GM12878 (cell line): ENCODE measurements at regions not wholly inside any gene's neighbourhood (a gene's known extent, or its start where the extent isn't known, plus 50 kb on each side); places are given as distances from the start of the nearest gene placed in this dataset.

Experiments
- ATAC-seq: fragments of 200-7000 bp; cut with Tn5 transposase; 3 replicates; pipeline ENCODE4 v1.9.1; 2020; ENCODE audit warnings: mild to moderate bottlenecking, moderate library complexity
- BruUV-seq: library from RNA; stranded (reverse); fragments of 400-500 nt; replicated peaks from 2 replicates; lab custom pipeline; 2021; lab: Mats Ljungman, UMichigan
- CTCF ChIA-PET: fragments of 300-600 bp; sonication (Branson Sonifier 250); formaldehyde crosslinking; extraction: SDS; loops from one replicate; lab custom pipeline; 2021; ENCODE audit warnings: inconsistent platforms; lab: Yijun Ruan, JAX
- POLR2A ChIA-PET: fragments of 350-600 bp; formaldehyde crosslinking; extraction: SDS; loops from one replicate; lab custom pipeline; 2021; ENCODE audit warnings: inconsistent platforms; lab: Charles Lee
- RAD21 ChIA-PET: fragments of 300-600 bp; sonication (Branson Sonifier 250); formaldehyde crosslinking; loops from one replicate; lab custom pipeline; 2023; ENCODE audit warnings: antibody characterized with exemption; ENCODE audit not compliant: unreplicated experiment; lab: Charles Lee
- SMC1A ChIA-PET: fragments of 300-600 bp; sonication (Branson Sonifier 250); formaldehyde crosslinking; loops from one replicate; lab custom pipeline; 2023; ENCODE audit not compliant: unreplicated experiment, uncharacterized antibody; lab: Charles Lee
- DNase-seq: peaks from one replicate; pipeline ENCODE4 v3.0.0-alpha.2; 2011; ENCODE audit warnings: low read depth, low spot score
- FAIRE-seq: peaks from 3 replicates; lab custom pipeline; 2011; peaks lifted over from hg19 to GRCh38; lab: Jason Lieb, UNC
- H2AFZ ChIP-seq: 2 replicates; pipeline ENCODE4 v1.6.0; 2011; ENCODE audit warnings: low read depth, low read length, control low read depth; ENCODE audit not compliant: control insufficient read depth
- H3K27ac ChIP-seq: 2 replicates; pipeline ENCODE4 v1.5.1; 2011; ENCODE audit warnings: control low read depth; ENCODE audit not compliant: control insufficient read depth, insufficient read depth
- H3K27me3 ChIP-seq, 2 experiments: replicated peaks in 1 of 2; 2 replicates each; pipeline versions ENCODE4 v1.6.0 to v1.6.1; 2011; ENCODE audit warnings: low read length in 1 of 2; ENCODE audit not compliant: control insufficient read depth in 2 of 2, insufficient read depth in 2 of 2
- H3K36me3 ChIP-seq, 2 experiments: 2 replicates each; pipeline ENCODE4 v1.5.1; 2011; ENCODE audit warnings: low read length in 1 of 2; ENCODE audit not compliant: control insufficient read depth in 2 of 2, insufficient read depth in 2 of 2
- H3K4me1 ChIP-seq: 2 replicates; pipeline ENCODE4 v1.6.1; 2011; ENCODE audit warnings: mild to moderate bottlenecking, low read length, moderate library complexity, mixed read lengths; ENCODE audit not compliant: control insufficient read depth, insufficient read depth
- H3K4me2 ChIP-seq: 2 replicates; pipeline ENCODE4 v1.6.0; 2011; ENCODE audit warnings: control low read depth; ENCODE audit not compliant: control insufficient read depth, insufficient read depth
- H3K4me3 ChIP-seq: fragments of 200-600 bp; sonication (generic); 2 replicates; pipeline ENCODE4 v1.5.1; 2016
- H3K79me2 ChIP-seq: 2 replicates; pipeline ENCODE4 v1.6.0; 2011; ENCODE audit warnings: low read length; ENCODE audit not compliant: control insufficient read depth, insufficient read depth
- H3K9ac ChIP-seq: 2 replicates; pipeline ENCODE4 v1.8.0; 2011; ENCODE audit warnings: low read length, control low read depth, mixed read lengths; ENCODE audit not compliant: control insufficient read depth, insufficient read depth
- H3K9me3 ChIP-seq: replicated peaks from 3 replicates; pipeline ENCODE4 v1.5.1; 2011; ENCODE audit warnings: mild to moderate bottlenecking, low read length; ENCODE audit not compliant: control insufficient read depth, insufficient read depth
- H4K20me1 ChIP-seq: 2 replicates; pipeline ENCODE4 v1.6.0; 2011; ENCODE audit not compliant: control insufficient read depth, insufficient read depth
- CREM ChIP-seq: IDR thresholded peaks from 2 replicates; pipeline ENCODE4 v1.6.1; 2014; ENCODE audit warnings: antibody characterized with exemption, low read depth
- ELK1 ChIP-seq: IDR thresholded peaks from 2 replicates; pipeline ENCODE4 v1.6.1; 2012; ENCODE audit warnings: low read depth, low read length, improper control_type of control experiment
- EP300 ChIP-seq, 2 experiments: fragments of 150-350 bp in 1 of 2; IDR thresholded peaks; 2 replicates each; pipeline ENCODE4 v1.6.1; 2011 to 2012; ENCODE audit warnings: low read depth in 2 of 2, low read length in 2 of 2, borderline replicate concordance in 1 of 2, improper control_type of control experiment in 1 of 2, inconsistent platforms in 1 of 2; ENCODE audit not compliant: control insufficient read depth in 1 of 2
- EZH2 ChIP-seq: IDR thresholded peaks from 2 replicates; pipeline ENCODE4 v1.6.1; 2012; ENCODE audit warnings: low read depth, mild to moderate bottlenecking, control low read depth, inconsistent platforms, low read length, borderline replicate concordance; ENCODE audit not compliant: control insufficient read depth
- IKZF1 ChIP-seq: fragments of 450-650 bp; conservative IDR thresholded peaks from 2 replicates; pipeline ENCODE4 v1.6.1; 2017; ENCODE audit warnings: antibody characterized with exemption, mild to moderate bottlenecking
- PML ChIP-seq: IDR thresholded peaks from 2 replicates; pipeline ENCODE4 v1.6.1; 2012; ENCODE audit warnings: low read length, inconsistent platforms
- POLR2AphosphoS2 ChIP-seq: IDR thresholded peaks from 2 replicates; pipeline ENCODE4 v1.6.1; 2011; ENCODE audit warnings: low read depth, mild to moderate bottlenecking, low read length, improper control_type of control experiment, moderate library complexity
- RAD51 ChIP-seq: fragments of 450-650 bp; IDR thresholded peaks from 2 replicates; pipeline ENCODE4 v1.6.1; 2016; ENCODE audit warnings: moderate library complexity, mild to moderate bottlenecking, inconsistent platforms
- RCOR1 ChIP-seq: conservative IDR thresholded peaks from 2 replicates; pipeline ENCODE4 v1.6.1; 2012; ENCODE audit warnings: low read depth, low read length, improper control_type of control experiment
- ZBTB11 ChIP-seq: fragments of 450-650 bp; formaldehyde crosslinking; IDR thresholded peaks from 2 replicates; pipeline ENCODE4 v1.5.0; 2022; ENCODE audit warnings: mild to moderate bottlenecking, missing genetic modification characterization
- ZNF592 ChIP-seq: fragments of 450-650 bp; IDR thresholded peaks from 2 replicates; pipeline ENCODE4 v1.6.1; 2017; ENCODE audit warnings: mild to moderate bottlenecking, moderate library complexity
- WGBS: methylation state at CpG from one replicate; pipeline ENCODE4 v1.1.6; 2016; ENCODE audit warnings: low lambda C conversion rate; ENCODE audit not compliant: insufficient replicate concordance, insufficient coverage; ENCODE audit errors: missing lambda C conversion rate; 5-methylcytosine and 5-hydroxymethylcytosine counted together
- in situ Hi-C: fragments of 300-500 bp; cut with MboI; formaldehyde crosslinking; loops from 9 replicates; pipeline ENCODE4 v1.14.3; 2018; ENCODE audit warnings: mixed read lengths
- intact Hi-C: fragments of 100-400 bp; cut with micrococcal nuclease; formaldehyde crosslinking; loops from one replicate; pipeline ENCODE4 v1.14.2; 2022; ENCODE audit not compliant: unreplicated experiment

GRCh38 chr9:107779731-107780130, 290.2 kb upstream of the KLF4 start:
- no peak overlapping the region for H3K4me3 ChIP-seq
- H3K79me2 ChIP-seq: no peaks in the 10 kb centered on the region
- in situ Hi-C loops: no loop called here
- SMC1A ChIA-PET: interaction anchor here (1.0 to 4.3 kb wide), 4 partner anchors 7 to 28 kb away, joined by 4 to 15 read pairs (median 8); no protein-coding TSS in a partner anchor
- RAD21 ChIA-PET: no interaction called here
- H3K9ac ChIP-seq: no peak overlapping the region
- intact Hi-C loops: no loop called here
- FAIRE-seq: no peak
- TF ChIP-seq RAD51 (no peak), POLR2AphosphoS2 (no peak), IKZF1 (no peak), RCOR1 (no peak), PML (no peak), EP300 (IDR thresholded peaks at IDR 0.05; ENCODE audit: borderline replicate concordance in 1 of 2, control insufficient read depth in 1 of 2, low read depth in 2 of 2, low read length in 2 of 2) (no peak), ZNF592 (no peak), ZBTB11 (CRISPR knock-in tag) (no peak), EZH2 (no peak), CREM (no peak), ELK1 (no peak)
- TF ChIP-seq, all 136 proteins: peak for 0
- BruUV-seq: no TSS peak
- no peak for DNase-seq
- no peak overlapping the region for H3K4me2 ChIP-seq
- no peaks in the 10 kb centered on the region for H3K36me3 ChIP-seq
- no peaks in the 10 kb centered on the region for H3K4me1 ChIP-seq
- no peaks in the 10 kb centered on the region for H3K27me3 ChIP-seq
- no peaks in the 10 kb centered on the region for H3K9me3 ChIP-seq
- H3K27ac ChIP-seq: no peak overlapping the region
- H2AFZ ChIP-seq: no peak overlapping the region
- CTCF ChIA-PET: interaction anchor here (1.3 kb wide), 1 partner anchor 26 kb away, joined by 4 read pairs; no protein-coding TSS in a partner anchor
- no peaks in the 10 kb centered on the region for H4K20me1 ChIP-seq
- POLR2A ChIA-PET: interaction anchor here (0.7 kb wide), 1 partner anchor 463 kb away, joined by 4 read pairs; no protein-coding TSS in a partner anchor
- 17% methylated on average over 3 of the region's 3 CpGs for WGBS
- ATAC-seq: no peak
